ENCODE measurements at regions not wholly inside any gene's neighbourhood (a gene's known extent, or its start where the extent isn't known, plus 50 kb on each side); places are given as distances from the start of the nearest gene placed in this dataset.
"Not testable (repeated sequence)": the region's sequence is repeated elsewhere in the genome, so short reads cannot be mapped to it uniquely, and the experiment has no call there.

- not testable (repeated sequence) for H3K9me3 ChIP-seq (ENCODE audit: control insufficient read depth in 2 of 2, insufficient read depth in 1 of 2, low read depth in 1 of 2, low read length in 1 of 2); H3K4me3 ChIP-seq (ENCODE audit: low read depth in 1 of 2, low read length in 2 of 2); H3K36me3 ChIP-seq (ENCODE audit: control insufficient read depth in 2 of 2, insufficient read depth in 2 of 2, low read length in 1 of 2); H3K4me1 ChIP-seq (ENCODE audit: control insufficient read depth in 2 of 2, insufficient read depth in 2 of 2, low read length in 1 of 2); H3K27ac ChIP-seq (ENCODE audit: low read depth in 2 of 2, low read length in 1 of 2); H3K27me3 ChIP-seq (ENCODE audit: control insufficient read depth in 1 of 2, insufficient read depth in 2 of 2, low read length in 2 of 2)
- WGBS, 2 donors = 78 to 82% methylated on average over 11 to 13 of the region's 17 CpGs
Observed at GRCh38 chr5:166145107-166145506, 2146.3 kb upstream of the WWC1 start.

- no peaks in the 10 kb centered on the region for H3K9me3 ChIP-seq (ENCODE audit: control insufficient read depth in 2 of 2, insufficient read depth in 1 of 2, low read depth in 1 of 2, low read length in 1 of 2)
- H3K27me3 ChIP-seq (ENCODE audit: control insufficient read depth in 1 of 2, insufficient read depth in 2 of 2, low read length in 2 of 2) = no peaks in the 10 kb centered on the region
- no peak overlapping the region for H3K27ac ChIP-seq (ENCODE audit: low read depth in 2 of 2, low read length in 1 of 2)
- H3K4me3 ChIP-seq (ENCODE audit: low read depth in 1 of 2, low read length in 2 of 2) = no peak overlapping the region
- 51 to 57% methylated on average over 3 of the region's 3 CpGs for WGBS, 2 donors
- no peaks in the 10 kb centered on the region for H3K4me1 ChIP-seq (ENCODE audit: control insufficient read depth in 2 of 2, insufficient read depth in 2 of 2, low read length in 1 of 2)
- no peaks in the 10 kb centered on the region for H3K36me3 ChIP-seq (ENCODE audit: control insufficient read depth in 2 of 2, insufficient read depth in 2 of 2, low read length in 1 of 2)
Observed at GRCh38 chr5:166163996-166164610, 2127.3 kb upstream of the WWC1 start.

GRCh38 chr5:166165596-166165995 is 2125.8 kb upstream of the WWC1 start:
- no peaks in the 10 kb centered on the region for H3K27me3 ChIP-seq (ENCODE audit: control insufficient read depth in 1 of 2, insufficient read depth in 2 of 2, low read length in 2 of 2)
- no peak overlapping the region for H3K4me3 ChIP-seq (ENCODE audit: low read depth in 1 of 2, low read length in 2 of 2)
- 27 to 33% methylated on average over 4 of the region's 4 CpGs for WGBS, 2 donors
- no peaks in the 10 kb centered on the region for H3K4me1 ChIP-seq (ENCODE audit: control insufficient read depth in 2 of 2, insufficient read depth in 2 of 2, low read length in 1 of 2)
- H3K27ac ChIP-seq (ENCODE audit: low read depth in 2 of 2, low read length in 1 of 2) = no peak overlapping the region
- H3K9me3 ChIP-seq (ENCODE audit: control insufficient read depth in 2 of 2, insufficient read depth in 1 of 2, low read depth in 1 of 2, low read length in 1 of 2) = no peaks in the 10 kb centered on the region
- H3K36me3 ChIP-seq (ENCODE audit: control insufficient read depth in 2 of 2, insufficient read depth in 2 of 2, low read length in 1 of 2) = no peaks in the 10 kb centered on the region

- Histone ChIP-seq H3K27ac (ENCODE audit: low read depth in 2 of 2, low read length in 1 of 2) (no peak overlapping the region), H3K9me3 (ENCODE audit: control insufficient read depth in 2 of 2, insufficient read depth in 1 of 2, low read depth in 1 of 2, low read length in 1 of 2) (no peaks in the 10 kb centered on the region), H3K36me3 (ENCODE audit: control insufficient read depth in 2 of 2, insufficient read depth in 2 of 2, low read length in 1 of 2) (no peaks in the 10 kb centered on the region), H3K27me3 (ENCODE audit: control insufficient read depth in 1 of 2, insufficient read depth in 2 of 2, low read length in 2 of 2) (no peaks in the 10 kb centered on the region), H3K4me3 (ENCODE audit: low read depth in 1 of 2, low read length in 2 of 2) (no peak overlapping the region), H3K4me1 (ENCODE audit: control insufficient read depth in 2 of 2, insufficient read depth in 2 of 2, low read length in 1 of 2) (no peaks in the 10 kb centered on the region)
- 44 to 49% methylated on average over 5 of the region's 5 CpGs for WGBS, 2 donors
Observed at GRCh38 chr5:166166071-166166470, 2125.4 kb upstream of the WWC1 start.

- Histone ChIP-seq H3K36me3 (ENCODE audit: control insufficient read depth in 2 of 2, insufficient read depth in 2 of 2, low read length in 1 of 2) (no peaks in the 10 kb centered on the region), H3K9me3 (ENCODE audit: control insufficient read depth in 2 of 2, insufficient read depth in 1 of 2, low read depth in 1 of 2, low read length in 1 of 2) (no peaks in the 10 kb centered on the region), H3K27ac (ENCODE audit: low read depth in 2 of 2, low read length in 1 of 2) (no peak overlapping the region), H3K4me3 (ENCODE audit: low read depth in 1 of 2, low read length in 2 of 2) (no peak overlapping the region), H3K27me3 (ENCODE audit: control insufficient read depth in 1 of 2, insufficient read depth in 2 of 2, low read length in 2 of 2) (no peaks in the 10 kb centered on the region), H3K4me1 (ENCODE audit: control insufficient read depth in 2 of 2, insufficient read depth in 2 of 2, low read length in 1 of 2) (no peaks in the 10 kb centered on the region)
- 72 to 75% methylated on average over 4 of the region's 4 CpGs for WGBS, 2 donors
Observed at GRCh38 chr5:166172597-166172996, 2118.8 kb upstream of the WWC1 start.

GRCh38 chr5:166178411-166179080 is 2112.9 kb upstream of the WWC1 start:
- no peaks in the 10 kb centered on the region for H3K9me3 ChIP-seq (ENCODE audit: control insufficient read depth in 2 of 2, insufficient read depth in 1 of 2, low read depth in 1 of 2, low read length in 1 of 2)
- WGBS, 2 donors = 54 to 57% methylated on average over 8 of the region's 8 CpGs
- no peak overlapping the region for H3K27ac ChIP-seq (ENCODE audit: low read depth in 2 of 2, low read length in 1 of 2)
- H3K27me3 ChIP-seq (ENCODE audit: control insufficient read depth in 1 of 2, insufficient read depth in 2 of 2, low read length in 2 of 2) = no peaks in the 10 kb centered on the region
- no peaks in the 10 kb centered on the region for H3K36me3 ChIP-seq (ENCODE audit: control insufficient read depth in 2 of 2, insufficient read depth in 2 of 2, low read length in 1 of 2)
- H3K4me1 ChIP-seq (ENCODE audit: control insufficient read depth in 2 of 2, insufficient read depth in 2 of 2, low read length in 1 of 2) = no peaks in the 10 kb centered on the region
- no peak overlapping the region for H3K4me3 ChIP-seq (ENCODE audit: low read depth in 1 of 2, low read length in 2 of 2)

GRCh38 chr5:166185185-166185584 is 2106.3 kb upstream of the WWC1 start:
- no peak overlapping the region for H3K4me3 ChIP-seq (ENCODE audit: low read depth in 1 of 2, low read length in 2 of 2)
- no peaks in the 10 kb centered on the region for H3K36me3 ChIP-seq (ENCODE audit: control insufficient read depth in 2 of 2, insufficient read depth in 2 of 2, low read length in 1 of 2)
- no peaks in the 10 kb centered on the region for H3K9me3 ChIP-seq (ENCODE audit: control insufficient read depth in 2 of 2, insufficient read depth in 1 of 2, low read depth in 1 of 2, low read length in 1 of 2)
- no peaks in the 10 kb centered on the region for H3K27me3 ChIP-seq (ENCODE audit: control insufficient read depth in 1 of 2, insufficient read depth in 2 of 2, low read length in 2 of 2)
- H3K4me1 ChIP-seq (ENCODE audit: control insufficient read depth in 2 of 2, insufficient read depth in 2 of 2, low read length in 1 of 2) = no peaks in the 10 kb centered on the region
- no peak overlapping the region for H3K27ac ChIP-seq (ENCODE audit: low read depth in 2 of 2, low read length in 1 of 2)
- 84 to 85% methylated on average over 10 of the region's 10 CpGs for WGBS, 2 donors

GRCh38 chr5:166188501-166189325 is 2102.7 kb upstream of the WWC1 start:
- Histone ChIP-seq H3K4me3 (ENCODE audit: low read depth in 1 of 2, low read length in 2 of 2) (no peak overlapping the region), H3K27ac (ENCODE audit: low read depth in 2 of 2, low read length in 1 of 2) (no peak overlapping the region), H3K4me1 (ENCODE audit: control insufficient read depth in 2 of 2, insufficient read depth in 2 of 2, low read length in 1 of 2) (no peaks in the 10 kb centered on the region), H3K27me3 (ENCODE audit: control insufficient read depth in 1 of 2, insufficient read depth in 2 of 2, low read length in 2 of 2) (no peaks in the 10 kb centered on the region), H3K9me3 (ENCODE audit: control insufficient read depth in 2 of 2, insufficient read depth in 1 of 2, low read depth in 1 of 2, low read length in 1 of 2) (no peaks in the 10 kb centered on the region), H3K36me3 (ENCODE audit: control insufficient read depth in 2 of 2, insufficient read depth in 2 of 2, low read length in 1 of 2) (no peaks in the 10 kb centered on the region)
- WGBS, 2 donors = 74 to 78% methylated on average over 7 of the region's 7 CpGs

GRCh38 chr5:166192696-166193095 is 2098.7 kb upstream of the WWC1 start:
- no peak overlapping the region for H3K4me3 ChIP-seq (ENCODE audit: low read depth in 1 of 2, low read length in 2 of 2)
- H3K27ac ChIP-seq (ENCODE audit: low read depth in 2 of 2, low read length in 1 of 2) = no peak overlapping the region
- no peaks in the 10 kb centered on the region for H3K27me3 ChIP-seq (ENCODE audit: control insufficient read depth in 1 of 2, insufficient read depth in 2 of 2, low read length in 2 of 2)
- no peaks in the 10 kb centered on the region for H3K9me3 ChIP-seq (ENCODE audit: control insufficient read depth in 2 of 2, insufficient read depth in 1 of 2, low read depth in 1 of 2, low read length in 1 of 2)
- no peaks in the 10 kb centered on the region for H3K36me3 ChIP-seq (ENCODE audit: control insufficient read depth in 2 of 2, insufficient read depth in 2 of 2, low read length in 1 of 2)
- 35 to 41% methylated on average over 3 of the region's 3 CpGs for WGBS, 2 donors
- H3K4me1 ChIP-seq (ENCODE audit: control insufficient read depth in 2 of 2, insufficient read depth in 2 of 2, low read length in 1 of 2) = no peaks in the 10 kb centered on the region
